ENCODE measurements at regions not wholly inside any gene's neighbourhood (a gene's known extent, or its start where the extent isn't known, plus 50 kb on each side); places are given as distances from the start of the nearest gene placed in this dataset.

- POLR2A ChIA-PET = no interaction called here
- TF ChIP-seq NFRKB (IDR thresholded peaks at IDR 0.05) = no peak
- TF ChIP-seq LEF1 (IDR thresholded peaks at IDR 0.05; ENCODE audit: borderline replicate concordance) = no peak
- no peak for TF ChIP-seq ZNF384 (IDR thresholded peaks at IDR 0.05)
- no peak for TF ChIP-seq ELF4 (IDR thresholded peaks at IDR 0.05)
- no peak for TF ChIP-seq BHLHE40 (IDR thresholded peaks at IDR 0.05; ENCODE audit: borderline replicate concordance)
- no peak for TF ChIP-seq TARDBP (IDR thresholded peaks at IDR 0.05)
- no peak for TF ChIP-seq ARNT (IDR thresholded peaks at IDR 0.05)
- no peak for TF ChIP-seq FOXM1 (IDR thresholded peaks at IDR 0.05; ENCODE audit: borderline replicate concordance)
These were observed 93.8 kb upstream of the MEOX2 start for GRCh38 chr7:15780271-15780670.

GRCh38 chr7:15778191-15778590 is 91.7 kb upstream of the MEOX2 start:
- no peak for DNase-seq (ENCODE audit: extremely low spot score)
- ChIA-PET POLR2A (no interaction called here), CTCF (no interaction called here)
- no peak for TF ChIP-seq SP1 (IDR thresholded peaks at IDR 0.05)
- TF ChIP-seq ELF4 (IDR thresholded peaks at IDR 0.05) = no peak
- TF ChIP-seq ZNF384 (IDR thresholded peaks at IDR 0.05) = no peak
- no peak for TF ChIP-seq FOXK2 (IDR thresholded peaks at IDR 0.05)
- no peak for TF ChIP-seq CTBP1 (IDR thresholded peaks at IDR 0.05; ENCODE audit: borderline replicate concordance)
- TF ChIP-seq FOXA1 (IDR thresholded peaks at IDR 0.05) = no peak
- no peak for TF ChIP-seq SUZ12 (IDR thresholded peaks at IDR 0.05)
- no peak for TF ChIP-seq HDGF (IDR thresholded peaks at IDR 0.05; ENCODE audit: borderline replicate concordance)
- TF ChIP-seq LEF1 (IDR thresholded peaks at IDR 0.05; ENCODE audit: borderline replicate concordance) = no peak
- TF ChIP-seq NFRKB (IDR thresholded peaks at IDR 0.05) = no peak
- TF ChIP-seq L3MBTL2 (conservative IDR thresholded peaks at IDR 0.05) = no peak

More at GRCh38 chr7:15780271-15780670, 93.8 kb upstream of the MEOX2 start:
- no peak for DNase-seq (ENCODE audit: extremely low spot score)
- CTCF ChIA-PET = interaction anchor here (0.6 kb wide), 1 partner anchor 807 kb away, joined by 3 read pairs; no protein-coding TSS in a partner anchor

GRCh38 chr7:15765753-15766152 is 79.3 kb upstream of the MEOX2 start:
- no peak for TF ChIP-seq HDGF (IDR thresholded peaks at IDR 0.05; ENCODE audit: borderline replicate concordance)
- no peak for TF ChIP-seq BHLHE40 (IDR thresholded peaks at IDR 0.05; ENCODE audit: borderline replicate concordance)
- no peak for TF ChIP-seq FOXA1 (IDR thresholded peaks at IDR 0.05)
- no peak for TF ChIP-seq SUZ12 (IDR thresholded peaks at IDR 0.05)
- TF ChIP-seq ELF4 (IDR thresholded peaks at IDR 0.05) = no peak
- TF ChIP-seq ARNT (IDR thresholded peaks at IDR 0.05) = no peak
- TF ChIP-seq PKNOX1 (IDR thresholded peaks at IDR 0.05) = no peak
- no peak for TF ChIP-seq CTBP1 (IDR thresholded peaks at IDR 0.05; ENCODE audit: borderline replicate concordance)
- TF ChIP-seq FOXM1 (IDR thresholded peaks at IDR 0.05; ENCODE audit: borderline replicate concordance) = no peak
- no peak for TF ChIP-seq NFRKB (IDR thresholded peaks at IDR 0.05)
- no peak for TF ChIP-seq ZNF384 (IDR thresholded peaks at IDR 0.05)
- no peak for TF ChIP-seq SP1 (IDR thresholded peaks at IDR 0.05)
- TF ChIP-seq FOXK2 (IDR thresholded peaks at IDR 0.05) = no peak
- TF ChIP-seq L3MBTL2 (conservative IDR thresholded peaks at IDR 0.05) = no peak
- TF ChIP-seq LEF1 (IDR thresholded peaks at IDR 0.05; ENCODE audit: borderline replicate concordance) = no peak
- no peak for TF ChIP-seq TARDBP (IDR thresholded peaks at IDR 0.05)
- CTCF ChIA-PET = no interaction called here
- no peak for DNase-seq (ENCODE audit: extremely low spot score)
- POLR2A ChIA-PET = no interaction called here

- TF ChIP-seq BHLHE40 (IDR thresholded peaks at IDR 0.05; ENCODE audit: borderline replicate concordance) (no peak), SUZ12 (IDR thresholded peaks at IDR 0.05) (no peak), SP1 (IDR thresholded peaks at IDR 0.05) (no peak)
- ChIA-PET CTCF (no interaction called here), POLR2A (no interaction called here)
- DNase-seq (ENCODE audit: extremely low spot score) = no peak
These were observed 78.4 kb upstream of the MEOX2 start for GRCh38 chr7:15764851-15765382.

GRCh38 chr7:15764010-15764409 is 77.5 kb upstream of the MEOX2 start:
- CTCF ChIA-PET = no interaction called here
- POLR2A ChIA-PET = no interaction called here
- TF ChIP-seq L3MBTL2 (conservative IDR thresholded peaks at IDR 0.05) (no peak), HDGF (IDR thresholded peaks at IDR 0.05; ENCODE audit: borderline replicate concordance) (no peak), FOXK2 (IDR thresholded peaks at IDR 0.05) (no peak), FOXM1 (IDR thresholded peaks at IDR 0.05; ENCODE audit: borderline replicate concordance) (no peak), ELF4 (IDR thresholded peaks at IDR 0.05) (no peak), NFRKB (IDR thresholded peaks at IDR 0.05) (no peak), LEF1 (IDR thresholded peaks at IDR 0.05; ENCODE audit: borderline replicate concordance) (no peak), ZNF384 (IDR thresholded peaks at IDR 0.05) (no peak), TARDBP (IDR thresholded peaks at IDR 0.05) (no peak), CTBP1 (IDR thresholded peaks at IDR 0.05; ENCODE audit: borderline replicate concordance) (no peak), FOXA1 (IDR thresholded peaks at IDR 0.05) (no peak), PKNOX1 (IDR thresholded peaks at IDR 0.05) (no peak), ARNT (IDR thresholded peaks at IDR 0.05) (no peak), SUZ12 (IDR thresholded peaks at IDR 0.05) (no peak), BHLHE40 (IDR thresholded peaks at IDR 0.05; ENCODE audit: borderline replicate concordance) (no peak), SP1 (IDR thresholded peaks at IDR 0.05) (no peak)
- no peak for DNase-seq (ENCODE audit: extremely low spot score)

GRCh38 chr7:15757041-15758000 is 70.8 kb upstream of the MEOX2 start:
- CTCF ChIA-PET = no interaction called here
- no peak for TF ChIP-seq FOXM1 (IDR thresholded peaks at IDR 0.05; ENCODE audit: borderline replicate concordance)
- TF ChIP-seq PKNOX1 (IDR thresholded peaks at IDR 0.05) = no peak
- no peak for TF ChIP-seq NFRKB (IDR thresholded peaks at IDR 0.05)
- TF ChIP-seq SUZ12 (IDR thresholded peaks at IDR 0.05) = no peak
- TF ChIP-seq BHLHE40 (IDR thresholded peaks at IDR 0.05; ENCODE audit: borderline replicate concordance) = no peak
- no peak for TF ChIP-seq FOXA1 (IDR thresholded peaks at IDR 0.05)
- no peak for TF ChIP-seq TARDBP (IDR thresholded peaks at IDR 0.05)
- no peak for TF ChIP-seq HDGF (IDR thresholded peaks at IDR 0.05; ENCODE audit: borderline replicate concordance)
- no peak for TF ChIP-seq SP1 (IDR thresholded peaks at IDR 0.05)

More at GRCh38 chr7:15757041-15758000, 70.8 kb upstream of the MEOX2 start:
- POLR2A ChIA-PET = no interaction called here
- no peak for DNase-seq (ENCODE audit: extremely low spot score)
